Mucosa of descending colon (tissue), 3 donors: ENCODE measurements at regions not wholly inside any gene's neighbourhood (a gene's known extent, or its start where the extent isn't known, plus 50 kb on each side); places are given as distances from the start of the nearest gene placed in this dataset.

Experiments used
- ATAC-seq: fragments of 200-7000 bp; cut with Tn5 transposase; one replicate; pipeline ENCODE4 v1.9.1; 2020; ENCODE audit warnings: mild to moderate bottlenecking, moderate library complexity
- DNase-seq, 3 donors: peaks; one replicate each; pipeline ENCODE4 v3.0.0-alpha.2; 2020
- H3K36me3 ChIP-seq: fragments of 200-600 bp; one replicate; pipeline ENCODE4 v1.8.0; 2021; ENCODE audit warnings: low read depth, mild to moderate bottlenecking
- H3K4me1 ChIP-seq: fragments of 200-600 bp; one replicate; pipeline ENCODE4 v1.8.0; 2021; ENCODE audit warnings: low read depth, mild to moderate bottlenecking
- H3K4me3 ChIP-seq: fragments of 200-600 bp; one replicate; pipeline ENCODE4 v1.8.0; 2021; ENCODE audit warnings: mild to moderate bottlenecking
- H3K9me3 ChIP-seq: fragments of 200-600 bp; one replicate; pipeline ENCODE4 v1.8.0; 2021; ENCODE audit warnings: mild to moderate bottlenecking
- intact Hi-C, 2 donors: fragments of 100-400 bp; cut with DNase I in 1 of 2; cut with micrococcal nuclease in 1 of 2; formaldehyde crosslinking; loops; one replicate each; pipeline versions ENCODE4 v1.11.0 to v1.11.1; 2022; cut with DNase I, micrococcal nuclease
- TF ChIP-seq, protein P1 (sequence below): fragments of 200-600 bp; IDR thresholded peaks from one replicate; pipeline ENCODE4 v1.8.0; 2022; ENCODE audit warnings: antibody characterized with exemption, mild to moderate bottlenecking
- donor health status: DM: no; HTN: no; CAD: no; lungs with moderate emphysema.
- donor health status: DM: no; HTN: no; CAD: no.
- donor health status: DM: no; HTN: yes; CAD: no.

GRCh38 chr2:217103752-217104545 lies 244.1 kb upstream of the TNP1 start:
- Histone ChIP-seq H3K4me1 (no peaks in the 10 kb centered on the region), H3K9me3 (no peaks in the 10 kb centered on the region), H3K4me3 (no peak overlapping the region), H3K36me3 (no peaks in the 10 kb centered on the region)
- TF ChIP-seq, protein P1, sequence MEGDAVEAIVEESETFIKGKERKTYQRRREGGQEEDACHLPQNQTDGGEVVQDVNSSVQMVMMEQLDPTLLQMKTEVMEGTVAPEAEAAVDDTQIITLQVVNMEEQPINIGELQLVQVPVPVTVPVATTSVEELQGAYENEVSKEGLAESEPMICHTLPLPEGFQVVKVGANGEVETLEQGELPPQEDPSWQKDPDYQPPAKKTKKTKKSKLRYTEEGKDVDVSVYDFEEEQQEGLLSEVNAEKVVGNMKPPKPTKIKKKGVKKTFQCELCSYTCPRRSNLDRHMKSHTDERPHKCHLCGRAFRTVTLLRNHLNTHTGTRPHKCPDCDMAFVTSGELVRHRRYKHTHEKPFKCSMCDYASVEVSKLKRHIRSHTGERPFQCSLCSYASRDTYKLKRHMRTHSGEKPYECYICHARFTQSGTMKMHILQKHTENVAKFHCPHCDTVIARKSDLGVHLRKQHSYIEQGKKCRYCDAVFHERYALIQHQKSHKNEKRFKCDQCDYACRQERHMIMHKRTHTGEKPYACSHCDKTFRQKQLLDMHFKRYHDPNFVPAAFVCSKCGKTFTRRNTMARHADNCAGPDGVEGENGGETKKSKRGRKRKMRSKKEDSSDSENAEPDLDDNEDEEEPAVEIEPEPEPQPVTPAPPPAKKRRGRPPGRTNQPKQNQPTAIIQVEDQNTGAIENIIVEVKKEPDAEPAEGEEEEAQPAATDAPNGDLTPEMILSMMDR = no peak
- intact Hi-C loops = no loop called here
- ATAC-seq (no peak), DNase-seq (no peak)

- Histone ChIP-seq H3K4me1 (no peaks in the 10 kb centered on the region), H3K9me3 (no peaks in the 10 kb centered on the region), H3K36me3 (no peaks in the 10 kb centered on the region), H3K4me3 (no peak overlapping the region)
- DNase-seq = no peak
- intact Hi-C loops = no loop called here
- no peak for ATAC-seq
- TF ChIP-seq, protein P1 = no peak
These were observed 243.1 kb upstream of the TNP1 start for GRCh38 chr2:217102956-217103355.

DNA sequence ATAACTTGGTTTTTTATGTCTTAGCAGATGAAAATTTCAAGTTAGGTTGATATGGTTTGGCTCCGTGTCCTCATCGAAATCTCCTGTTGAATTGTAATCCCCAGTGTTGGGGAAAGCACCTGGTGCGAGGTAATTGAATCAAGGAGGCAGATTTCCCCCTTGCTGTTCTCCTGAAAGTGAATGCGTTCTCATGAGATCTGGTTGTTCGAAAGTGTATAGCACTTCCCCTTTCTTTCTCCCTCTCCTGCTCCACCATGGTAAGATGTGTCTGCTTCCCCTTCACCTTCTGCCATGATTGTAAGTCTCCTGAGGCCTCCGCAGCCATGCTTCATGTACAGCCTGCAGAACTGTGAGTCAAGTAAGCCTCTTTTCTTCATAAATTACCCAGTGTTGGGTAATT lies 242.1 kb upstream of the TNP1 start:
- TF ChIP-seq, protein P1 = no peak
- H3K4me1 ChIP-seq = no peaks in the 10 kb centered on the region
- intact Hi-C loops = no loop called here
- no peak for DNase-seq
- no peak for ATAC-seq
- no peaks in the 10 kb centered on the region for H3K36me3 ChIP-seq
- no peak overlapping the region for H3K4me3 ChIP-seq
- H3K9me3 ChIP-seq = no peaks in the 10 kb centered on the region

- no peaks in the 10 kb centered on the region for H3K9me3 ChIP-seq
- DNase-seq (no peak), ATAC-seq (no peak)
- intact Hi-C loops = no loop called here
- TF ChIP-seq, protein P1 = no peak
- H3K36me3 ChIP-seq = no peaks in the 10 kb centered on the region
- H3K4me1 ChIP-seq = no peaks in the 10 kb centered on the region
- H3K4me3 ChIP-seq = no peak overlapping the region
These were observed 239.7 kb upstream of the TNP1 start for GRCh38 chr2:217099561-217099960.

- no peak overlapping the region for H3K4me3 ChIP-seq
- H3K4me1 ChIP-seq = no peaks in the 10 kb centered on the region
- intact Hi-C loops = no loop called here
- TF ChIP-seq, protein P1 = no peak
- DNase-seq (no peak), ATAC-seq (no peak)
- no peaks in the 10 kb centered on the region for H3K36me3 ChIP-seq
- H3K9me3 ChIP-seq = no peaks in the 10 kb centered on the region
These were observed 238.6 kb upstream of the TNP1 start for GRCh38 chr2:217098435-217098834.

DNA sequence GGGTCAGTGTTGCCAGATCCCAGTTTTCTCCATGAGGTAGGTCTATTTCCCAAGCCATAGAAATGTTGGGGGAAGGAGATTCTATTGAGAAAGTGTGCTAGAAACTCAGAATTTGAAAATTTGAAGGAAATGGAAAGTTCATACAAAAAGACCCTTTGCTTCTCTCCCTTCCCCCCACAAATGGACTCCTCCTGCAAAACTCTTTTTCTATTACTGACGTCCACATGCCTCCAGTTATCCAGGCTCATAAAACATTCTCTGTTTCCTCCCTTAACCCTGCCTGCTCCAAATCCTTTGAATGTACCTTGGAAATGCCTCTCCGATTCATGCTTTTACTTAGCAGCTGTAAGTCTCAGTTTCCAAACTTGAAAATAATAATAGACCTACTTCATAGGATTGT lies 237.5 kb upstream of the TNP1 start:
- Histone ChIP-seq H3K4me3 (no peak overlapping the region), H3K4me1 (no peaks in the 10 kb centered on the region), H3K9me3 (no peaks in the 10 kb centered on the region), H3K36me3 (no peaks in the 10 kb centered on the region)
- ATAC-seq = no peak
- intact Hi-C loops = no loop called here
- TF ChIP-seq, protein P1 = no peak
- DNase-seq = no peak
